ENCODE measurements at regions not wholly inside any gene's neighbourhood (a gene's known extent, or its start where the extent isn't known, plus 50 kb on each side); places are given as distances from the start of the nearest gene placed in this dataset.

DNA sequence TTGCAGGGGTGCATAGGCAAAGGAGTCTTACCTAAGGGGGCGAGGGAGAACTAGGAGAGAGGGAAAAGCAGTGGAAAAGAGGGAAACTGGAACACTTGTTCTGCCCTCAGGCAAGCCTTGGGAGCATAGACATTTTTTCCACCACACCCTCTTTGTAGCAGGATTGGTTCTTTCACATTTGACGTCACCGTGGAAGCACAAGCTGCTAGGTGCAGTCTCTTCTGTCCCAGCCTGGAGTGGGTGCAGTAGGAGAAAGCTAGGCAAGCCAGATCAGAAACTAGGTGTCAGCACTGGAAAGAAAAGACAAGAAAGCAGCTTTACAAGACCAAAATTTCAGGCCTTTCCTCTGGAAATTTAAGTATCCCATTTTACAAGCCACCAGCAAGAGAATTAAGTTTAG, 440.4 kb downstream of the EFNA5 start:
- Histone ChIP-seq H3K4me2 (no peak overlapping the region), H4K20me1 (no peaks in the 10 kb centered on the region), H3K36me3 (no peaks in the 10 kb centered on the region), H3K27me3 (no peaks in the 10 kb centered on the region), H3K27ac (no peak overlapping the region), H3K9me3 (no peaks in the 10 kb centered on the region), H3K4me1 (no peaks in the 10 kb centered on the region), H3K4me3 (no peak overlapping the region), H3K9ac (no peak overlapping the region)
- no peak for TF ChIP-seq Cebpa-rat (IDR thresholded peaks at IDR 0.05)

DNA sequence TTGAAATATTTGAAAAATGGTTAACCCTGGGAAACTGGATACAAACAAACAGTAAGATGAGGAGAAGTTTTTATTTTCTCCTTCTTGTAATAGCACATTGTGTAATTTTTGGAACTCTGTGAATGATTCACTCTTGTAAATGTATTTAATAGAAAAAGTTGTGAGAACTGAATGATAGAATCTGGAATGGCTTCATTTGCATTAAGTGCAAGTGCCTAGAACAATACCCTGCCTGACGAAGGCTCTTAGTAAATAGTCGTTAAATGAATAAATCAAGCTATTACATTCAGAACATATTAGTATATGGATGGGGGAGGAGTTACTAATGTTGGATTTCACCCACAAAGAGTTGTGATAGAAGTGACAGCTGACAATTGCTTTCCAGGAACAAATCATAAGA, 442.5 kb downstream of the EFNA5 start:
- no peaks in the 10 kb centered on the region for H3K4me1 ChIP-seq
- no peak for TF ChIP-seq Cebpa-rat (IDR thresholded peaks at IDR 0.05)
- no peaks in the 10 kb centered on the region for H3K36me3 ChIP-seq
- no peaks in the 10 kb centered on the region for H3K27me3 ChIP-seq
- no peak overlapping the region for H3K4me2 ChIP-seq
- H3K27ac ChIP-seq = no peak overlapping the region
- no peaks in the 10 kb centered on the region for H4K20me1 ChIP-seq
- no peaks in the 10 kb centered on the region for H3K9me3 ChIP-seq
- no peak overlapping the region for H3K9ac ChIP-seq
- no peak overlapping the region for H3K4me3 ChIP-seq

DNA sequence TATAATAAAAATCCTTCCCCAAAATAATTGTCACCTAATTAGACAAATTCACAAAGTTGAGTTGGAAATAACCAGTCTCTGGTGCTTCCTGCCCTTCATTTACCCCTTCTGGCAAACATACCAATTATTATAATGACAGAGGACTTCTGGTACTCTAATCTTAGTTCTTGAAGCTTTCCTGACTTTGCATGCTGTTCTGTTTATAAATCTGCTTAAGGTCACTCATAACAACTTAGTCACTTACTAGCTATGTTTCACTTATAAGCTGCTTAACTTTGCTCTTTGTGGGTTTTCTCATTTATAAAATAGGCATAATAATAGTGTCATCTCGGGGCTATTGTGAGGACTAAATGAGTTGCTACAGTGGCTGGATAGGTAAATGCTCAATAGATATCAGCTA, 446.5 kb downstream of the EFNA5 start:
- no peak overlapping the region for H3K4me3 ChIP-seq
- TF ChIP-seq Cebpa-rat (IDR thresholded peaks at IDR 0.05) = no peak
- no peaks in the 10 kb centered on the region for H3K9me3 ChIP-seq
- no peaks in the 10 kb centered on the region for H4K20me1 ChIP-seq
- no peaks in the 10 kb centered on the region for H3K36me3 ChIP-seq
- H3K27me3 ChIP-seq = no peaks in the 10 kb centered on the region
- H3K4me2 ChIP-seq = no peak overlapping the region
- no peaks in the 10 kb centered on the region for H3K4me1 ChIP-seq
- no peak overlapping the region for H3K9ac ChIP-seq
- no peak overlapping the region for H3K27ac ChIP-seq

DNA sequence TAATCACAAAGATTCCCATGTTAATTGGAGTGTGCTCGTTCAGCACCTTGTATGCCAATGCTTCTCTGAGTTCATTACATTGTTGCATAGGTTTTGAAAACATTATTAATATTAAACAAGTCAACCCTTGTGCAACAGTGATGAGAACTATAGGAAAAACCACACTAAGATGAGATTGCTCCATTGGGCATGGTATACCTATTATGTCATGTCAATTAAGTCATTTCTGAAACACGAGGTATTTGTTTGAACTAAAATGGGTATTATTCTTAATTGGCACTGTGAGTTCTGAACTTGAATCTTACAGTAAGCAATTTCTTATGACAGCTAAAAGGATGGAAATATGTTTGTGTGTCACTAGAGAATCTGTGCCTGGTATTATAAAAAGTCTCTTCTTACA, 447.7 kb downstream of the EFNA5 start:
- no peak overlapping the region for H3K4me2 ChIP-seq
- no peaks in the 10 kb centered on the region for H4K20me1 ChIP-seq
- H3K4me3 ChIP-seq = no peak overlapping the region
- H3K36me3 ChIP-seq = no peaks in the 10 kb centered on the region
- H3K9me3 ChIP-seq = no peaks in the 10 kb centered on the region
- H3K4me1 ChIP-seq = no peaks in the 10 kb centered on the region
- no peaks in the 10 kb centered on the region for H3K27me3 ChIP-seq
- no peak overlapping the region for H3K9ac ChIP-seq
- no peak for TF ChIP-seq Cebpa-rat (IDR thresholded peaks at IDR 0.05)
- H3K27ac ChIP-seq = no peak overlapping the region

DNA sequence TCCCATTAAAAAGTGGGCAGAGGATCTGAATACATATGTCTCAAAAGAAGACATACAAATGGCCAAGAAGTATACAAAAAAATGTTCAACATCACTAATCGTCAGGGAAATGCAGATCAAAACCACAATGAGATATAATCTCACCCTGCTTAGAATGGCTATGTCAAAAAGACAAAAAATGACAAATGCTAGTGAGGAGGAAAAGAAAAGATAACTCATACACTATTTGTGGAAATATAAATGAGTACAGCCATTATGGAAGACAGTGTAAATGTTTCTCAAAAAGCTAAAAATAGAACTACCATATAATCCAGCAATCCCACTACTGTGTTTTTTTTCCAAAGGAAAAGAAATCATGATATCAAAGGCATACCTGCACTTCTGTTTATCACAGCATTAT, 450.7 kb downstream of the EFNA5 start:
- H3K4me1 ChIP-seq = no peaks in the 10 kb centered on the region
- H3K36me3 ChIP-seq = no peaks in the 10 kb centered on the region
- no peaks in the 10 kb centered on the region for H3K27me3 ChIP-seq
- no peak for TF ChIP-seq Cebpa-rat (IDR thresholded peaks at IDR 0.05)
- no peaks in the 10 kb centered on the region for H4K20me1 ChIP-seq
- no peak overlapping the region for H3K4me3 ChIP-seq
- H3K9ac ChIP-seq = no peak overlapping the region
- H3K9me3 ChIP-seq = no peaks in the 10 kb centered on the region
- H3K4me2 ChIP-seq = no peak overlapping the region
- no peak overlapping the region for H3K27ac ChIP-seq

DNA sequence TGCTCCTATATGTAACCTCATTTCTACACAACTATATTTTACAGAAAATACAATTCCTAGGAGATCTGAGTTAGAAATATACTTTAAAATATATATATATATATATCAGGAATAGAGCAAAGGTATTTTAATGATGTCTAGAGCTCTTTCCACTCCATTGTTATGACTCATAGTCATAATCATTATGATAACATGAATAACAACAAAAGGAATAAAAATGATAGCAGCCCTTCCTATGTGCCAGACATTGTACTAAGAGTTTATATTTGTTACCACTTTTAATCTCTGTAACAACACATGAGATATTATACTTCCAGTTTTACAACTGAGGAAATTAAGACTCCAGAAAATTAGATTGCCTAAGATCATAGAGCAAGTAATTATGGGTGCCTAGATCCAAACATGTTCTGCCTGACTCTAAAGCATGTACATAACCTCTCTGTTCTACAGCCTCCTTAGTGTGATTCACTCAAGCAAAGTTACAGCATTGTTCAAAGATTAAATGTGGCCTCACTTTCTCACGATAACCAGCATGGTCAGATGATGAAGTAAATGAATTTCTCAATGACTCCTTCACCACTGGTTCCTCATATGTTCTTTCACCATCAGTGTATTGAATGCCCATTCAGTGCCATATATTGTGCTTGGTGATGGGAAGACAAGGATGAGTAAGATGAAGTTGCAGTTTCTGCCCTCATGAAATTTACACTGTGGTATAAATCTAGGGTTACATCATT, 452.1 kb downstream of the EFNA5 start:
- Histone ChIP-seq H3K9me3 (no peaks in the 10 kb centered on the region), H3K9ac (no peak overlapping the region), H3K4me2 (no peak overlapping the region), H3K27ac (no peak overlapping the region), H3K27me3 (no peaks in the 10 kb centered on the region), H3K4me3 (no peak overlapping the region), H3K4me1 (no peaks in the 10 kb centered on the region), H4K20me1 (no peaks in the 10 kb centered on the region), H3K36me3 (no peaks in the 10 kb centered on the region)
- TF ChIP-seq Cebpa-rat (IDR thresholded peaks at IDR 0.05) = no peak

DNA sequence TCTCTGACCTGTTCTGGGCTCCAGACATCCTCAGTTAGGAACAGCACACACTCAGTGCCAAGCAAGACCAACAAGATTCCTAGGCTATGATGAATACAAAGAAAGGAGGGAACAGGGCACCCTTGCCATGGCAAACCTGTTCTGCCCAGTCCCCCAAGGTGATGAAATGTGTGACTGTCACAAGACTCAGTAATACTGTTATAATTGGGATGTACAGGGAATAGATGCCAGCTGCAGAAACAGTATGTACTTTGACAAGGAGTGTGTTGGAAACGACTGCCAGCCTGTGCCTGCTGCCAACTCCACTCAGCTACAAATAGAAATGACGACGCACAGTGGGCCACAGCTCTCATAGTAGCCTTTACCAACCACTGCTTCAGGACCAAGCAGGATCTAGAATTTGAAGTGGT, 453.0 kb downstream of the EFNA5 start:
- H3K36me3 ChIP-seq = no peaks in the 10 kb centered on the region
- no peak overlapping the region for H3K27ac ChIP-seq
- no peaks in the 10 kb centered on the region for H3K27me3 ChIP-seq
- H3K9ac ChIP-seq = no peak overlapping the region
- H3K4me1 ChIP-seq = no peaks in the 10 kb centered on the region
- no peaks in the 10 kb centered on the region for H4K20me1 ChIP-seq
- H3K4me3 ChIP-seq = no peak overlapping the region
- H3K4me2 ChIP-seq = no peak overlapping the region
- H3K9me3 ChIP-seq = no peaks in the 10 kb centered on the region
- no peak for TF ChIP-seq Cebpa-rat (IDR thresholded peaks at IDR 0.05)

DNA sequence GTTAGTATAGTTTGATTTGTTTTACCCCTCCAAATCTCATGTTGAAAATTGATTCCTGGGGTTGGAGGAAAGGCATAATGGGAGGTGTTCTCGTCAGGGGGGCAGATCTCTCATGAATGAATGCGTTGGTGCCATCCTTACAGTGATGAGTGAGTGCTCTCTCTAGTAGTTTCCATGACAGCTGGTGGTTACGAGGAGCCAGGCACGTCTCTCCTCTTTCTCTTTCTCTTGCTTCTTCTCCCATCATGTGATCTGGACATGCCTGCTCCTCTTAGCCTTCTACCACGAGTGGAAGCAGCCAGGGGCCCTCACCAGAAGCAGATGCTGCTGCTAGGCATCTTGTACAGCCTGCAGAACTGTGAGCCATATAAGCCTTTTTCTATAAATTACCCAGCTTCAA, 454.1 kb downstream of the EFNA5 start:
- Histone ChIP-seq H3K4me3 (no peak overlapping the region), H3K9ac (no peak overlapping the region), H3K36me3 (no peaks in the 10 kb centered on the region), H3K4me1 (no peaks in the 10 kb centered on the region), H3K9me3 (no peaks in the 10 kb centered on the region), H3K27ac (no peak overlapping the region), H3K27me3 (no peaks in the 10 kb centered on the region), H3K4me2 (no peak overlapping the region), H4K20me1 (no peaks in the 10 kb centered on the region)
- no peak for TF ChIP-seq Cebpa-rat (IDR thresholded peaks at IDR 0.05)

DNA sequence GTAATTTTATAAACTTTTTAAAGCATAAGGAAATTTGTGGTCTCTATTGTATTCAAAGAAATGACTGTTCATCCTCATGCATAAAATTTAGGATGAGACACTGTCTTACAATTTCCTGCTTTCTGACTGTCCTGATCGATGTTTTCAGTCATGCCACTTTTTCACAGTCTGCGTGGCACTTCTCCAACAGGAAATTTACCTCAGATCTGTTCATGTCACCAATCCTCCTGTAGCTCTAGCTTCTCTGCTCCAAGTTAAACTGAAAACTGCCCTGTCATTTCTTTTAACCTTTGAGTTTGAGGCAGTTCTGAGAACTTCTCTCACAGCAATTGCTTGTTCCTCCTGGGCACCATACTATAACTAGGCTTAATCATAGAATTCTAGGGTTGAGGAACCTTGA, 455.1 kb downstream of the EFNA5 start:
- Histone ChIP-seq H4K20me1 (no peaks in the 10 kb centered on the region), H3K4me2 (no peak overlapping the region), H3K4me3 (no peak overlapping the region), H3K9me3 (no peaks in the 10 kb centered on the region), H3K9ac (no peak overlapping the region), H3K27me3 (no peaks in the 10 kb centered on the region), H3K4me1 (no peaks in the 10 kb centered on the region), H3K27ac (no peak overlapping the region), H3K36me3 (no peaks in the 10 kb centered on the region)
- no peak for TF ChIP-seq Cebpa-rat (IDR thresholded peaks at IDR 0.05)

DNA sequence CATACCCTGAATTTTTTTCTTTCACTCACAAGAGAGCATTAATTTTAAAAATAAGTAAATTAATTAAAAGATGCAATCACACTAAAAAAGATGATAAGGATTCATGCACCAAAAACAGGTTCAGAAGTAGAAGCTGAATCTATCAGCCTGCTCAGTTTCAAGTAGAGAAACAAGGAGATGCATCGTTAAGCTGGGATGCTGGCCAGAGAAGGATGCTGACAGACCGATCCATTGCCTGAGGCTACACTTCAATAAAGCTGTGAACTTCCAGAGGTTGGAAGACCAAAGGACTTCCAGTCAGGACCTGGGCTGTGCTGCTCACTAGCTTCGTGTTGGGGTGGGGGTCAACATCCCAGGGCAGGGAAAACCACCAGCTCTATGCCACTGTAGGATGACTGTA, 457.7 kb downstream of the EFNA5 start:
- no peak overlapping the region for H3K9ac ChIP-seq
- H3K27ac ChIP-seq = no peak overlapping the region
- H3K4me2 ChIP-seq = no peak overlapping the region
- no peaks in the 10 kb centered on the region for H3K36me3 ChIP-seq
- H3K9me3 ChIP-seq = no peaks in the 10 kb centered on the region
- no peak overlapping the region for H3K4me3 ChIP-seq
- no peaks in the 10 kb centered on the region for H4K20me1 ChIP-seq
- no peak for TF ChIP-seq Cebpa-rat (IDR thresholded peaks at IDR 0.05)
- no peaks in the 10 kb centered on the region for H3K4me1 ChIP-seq
- no peaks in the 10 kb centered on the region for H3K27me3 ChIP-seq

DNA sequence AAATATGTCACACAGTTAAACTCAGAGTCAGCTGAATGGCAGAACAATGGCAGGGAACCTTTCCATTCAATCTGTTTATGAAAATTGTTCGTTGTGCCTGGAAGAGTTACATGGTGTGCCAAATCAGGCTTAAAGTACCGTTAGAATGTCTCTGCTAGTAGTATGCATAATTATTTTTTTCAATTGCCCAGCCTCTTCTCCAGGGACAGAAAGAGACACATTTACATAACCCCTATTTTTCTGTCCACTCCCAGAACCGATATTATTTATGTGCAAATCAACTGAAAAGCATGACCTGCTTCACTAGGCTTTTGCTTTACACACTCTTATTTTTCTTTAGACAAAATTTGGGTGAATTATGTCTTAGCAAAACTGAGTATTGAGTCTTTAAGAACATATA, 459.1 kb downstream of the EFNA5 start:
- no peak overlapping the region for H3K4me3 ChIP-seq
- no peaks in the 10 kb centered on the region for H3K27me3 ChIP-seq
- H3K4me1 ChIP-seq = no peaks in the 10 kb centered on the region
- no peak overlapping the region for H3K27ac ChIP-seq
- H3K9me3 ChIP-seq = no peaks in the 10 kb centered on the region
- H4K20me1 ChIP-seq = no peaks in the 10 kb centered on the region
- TF ChIP-seq Cebpa-rat (IDR thresholded peaks at IDR 0.05) = no peak
- no peak overlapping the region for H3K9ac ChIP-seq
- H3K4me2 ChIP-seq = no peak overlapping the region
- no peaks in the 10 kb centered on the region for H3K36me3 ChIP-seq
